Fibroblast of villous mesenchyme (primary cell): ENCODE measurements at regions not wholly inside any gene's neighbourhood (a gene's known extent, or its start where the extent isn't known, plus 50 kb on each side); places are given as distances from the start of the nearest gene placed in this dataset.

Source experiments
- DNase-seq: peaks from one replicate; pipeline ENCODE4 v3.0.0-alpha.2; 2010; ENCODE audit warnings: low read depth
- H3K4me3 ChIP-seq: 2 replicates; pipeline ENCODE4 v1.5.1; 2011; ENCODE audit warnings: low read depth, mild to moderate bottlenecking, low read length
- TF ChIP-seq, protein P1 (sequence below): IDR thresholded peaks from 2 replicates; pipeline ENCODE4 v1.5.1; 2012; ENCODE audit warnings: low read depth, mild to moderate bottlenecking, low read length; ENCODE audit not compliant: insufficient read depth

- TF ChIP-seq, protein P1, sequence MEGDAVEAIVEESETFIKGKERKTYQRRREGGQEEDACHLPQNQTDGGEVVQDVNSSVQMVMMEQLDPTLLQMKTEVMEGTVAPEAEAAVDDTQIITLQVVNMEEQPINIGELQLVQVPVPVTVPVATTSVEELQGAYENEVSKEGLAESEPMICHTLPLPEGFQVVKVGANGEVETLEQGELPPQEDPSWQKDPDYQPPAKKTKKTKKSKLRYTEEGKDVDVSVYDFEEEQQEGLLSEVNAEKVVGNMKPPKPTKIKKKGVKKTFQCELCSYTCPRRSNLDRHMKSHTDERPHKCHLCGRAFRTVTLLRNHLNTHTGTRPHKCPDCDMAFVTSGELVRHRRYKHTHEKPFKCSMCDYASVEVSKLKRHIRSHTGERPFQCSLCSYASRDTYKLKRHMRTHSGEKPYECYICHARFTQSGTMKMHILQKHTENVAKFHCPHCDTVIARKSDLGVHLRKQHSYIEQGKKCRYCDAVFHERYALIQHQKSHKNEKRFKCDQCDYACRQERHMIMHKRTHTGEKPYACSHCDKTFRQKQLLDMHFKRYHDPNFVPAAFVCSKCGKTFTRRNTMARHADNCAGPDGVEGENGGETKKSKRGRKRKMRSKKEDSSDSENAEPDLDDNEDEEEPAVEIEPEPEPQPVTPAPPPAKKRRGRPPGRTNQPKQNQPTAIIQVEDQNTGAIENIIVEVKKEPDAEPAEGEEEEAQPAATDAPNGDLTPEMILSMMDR: no peak
- DNase-seq: no peak
- H3K4me3 ChIP-seq: no peak overlapping the region
These were observed 353.2 kb upstream of the PLD5 start for GRCh38 chr1:242877743-242878142.

DNA sequence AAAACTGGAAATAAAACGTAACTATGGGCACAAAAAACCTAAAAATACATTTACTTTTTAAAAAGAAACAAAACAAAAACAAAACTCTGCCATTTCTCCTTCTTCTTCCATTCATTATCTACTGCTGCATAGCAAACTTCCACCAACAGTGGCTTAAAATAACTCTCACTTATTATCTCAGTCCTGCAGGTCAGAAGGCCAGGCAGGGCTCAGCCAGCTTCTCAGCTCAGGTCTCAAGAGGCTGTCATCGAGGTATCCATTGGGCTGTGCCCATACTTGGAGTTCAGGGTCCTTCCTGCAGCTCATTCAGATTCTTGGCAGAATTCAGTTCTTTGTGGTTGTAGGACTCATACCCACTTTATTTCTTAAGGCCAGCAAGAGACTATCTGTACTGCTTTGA lies 352.7 kb upstream of the PLD5 start:
- DNase-seq: no peak
- no peak overlapping the region for H3K4me3 ChIP-seq
- TF ChIP-seq, protein P1: no peak

DNA sequence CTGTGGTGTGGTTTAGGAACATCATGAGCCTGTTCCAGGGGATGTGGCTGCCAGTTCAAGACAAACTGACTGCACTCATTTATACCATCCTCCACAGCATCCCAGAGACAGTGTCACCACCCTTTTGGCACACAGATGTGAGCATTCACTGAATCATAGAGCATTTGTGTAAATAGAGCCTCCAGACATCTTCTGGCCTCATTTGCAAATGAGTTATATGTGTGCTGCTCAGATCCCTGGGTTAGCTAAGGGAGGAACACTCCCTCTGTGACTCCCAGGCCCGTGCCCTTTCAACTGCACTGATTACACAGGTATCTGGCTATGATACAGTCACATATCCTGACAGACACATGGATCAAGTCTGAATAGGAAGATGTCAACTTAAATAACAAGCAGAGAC lies 351.5 kb upstream of the PLD5 start:
- TF ChIP-seq, protein P1: no peak

GRCh38 chr1:242873661-242874060 lies 349.2 kb upstream of the PLD5 start:
- H3K4me3 ChIP-seq: no peak overlapping the region
- DNase-seq: no peak
- TF ChIP-seq, protein P1: no peak

More for the DNA sequence above, 351.5 kb upstream of the PLD5 start:
- H3K4me3 ChIP-seq: no peak overlapping the region
- no peak for DNase-seq

DNA sequence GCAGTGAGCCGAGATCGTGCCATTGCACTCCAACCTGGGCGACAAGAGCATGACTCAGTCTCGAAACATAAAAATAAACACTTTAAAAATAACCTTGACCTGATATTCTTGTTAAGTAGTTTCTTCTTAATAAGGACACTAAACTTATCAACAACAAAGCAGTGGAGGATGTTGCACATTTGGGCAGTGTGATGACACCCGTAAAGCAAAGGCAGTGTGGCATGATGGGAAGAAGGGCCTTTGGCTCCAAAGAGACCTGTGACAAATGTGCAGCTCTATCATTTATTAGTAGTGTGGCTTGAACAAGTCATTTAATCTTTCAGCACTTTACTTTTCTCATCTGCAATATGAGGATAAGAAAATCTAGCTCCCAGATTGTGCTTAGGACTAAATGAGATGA lies 348.0 kb upstream of the PLD5 start:
- TF ChIP-seq, protein P1: no peak
- no peak for DNase-seq
- H3K4me3 ChIP-seq: no peak overlapping the region

DNA sequence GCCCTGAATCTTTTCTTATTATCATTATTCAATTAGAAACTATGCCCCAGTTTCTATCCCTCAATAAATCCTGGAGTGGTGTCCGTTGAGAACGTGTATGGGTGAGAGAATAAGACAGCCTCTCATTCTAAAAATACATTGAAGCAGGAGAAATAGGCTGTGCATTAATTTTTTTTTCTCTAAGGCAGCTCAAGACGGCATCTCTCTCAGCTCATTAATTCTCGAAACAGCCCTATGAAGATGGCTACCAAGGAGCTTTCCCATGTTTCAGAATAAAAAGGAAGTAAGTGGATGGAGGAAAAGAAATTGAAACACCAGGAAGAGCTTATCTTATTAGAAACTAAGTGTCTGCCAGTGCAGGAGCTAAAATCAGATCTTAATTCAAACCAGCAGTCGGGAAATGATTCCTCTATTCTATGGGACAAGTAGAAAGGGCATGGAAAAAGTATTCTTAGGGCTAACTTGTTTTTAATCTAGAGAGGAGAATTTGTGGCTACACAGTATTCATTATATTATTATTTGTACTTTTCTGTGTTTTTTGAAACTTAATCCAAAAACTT lies 347.1 kb upstream of the PLD5 start:
- no peak overlapping the region for H3K4me3 ChIP-seq
- TF ChIP-seq, protein P1: no peak
- no peak for DNase-seq

DNA sequence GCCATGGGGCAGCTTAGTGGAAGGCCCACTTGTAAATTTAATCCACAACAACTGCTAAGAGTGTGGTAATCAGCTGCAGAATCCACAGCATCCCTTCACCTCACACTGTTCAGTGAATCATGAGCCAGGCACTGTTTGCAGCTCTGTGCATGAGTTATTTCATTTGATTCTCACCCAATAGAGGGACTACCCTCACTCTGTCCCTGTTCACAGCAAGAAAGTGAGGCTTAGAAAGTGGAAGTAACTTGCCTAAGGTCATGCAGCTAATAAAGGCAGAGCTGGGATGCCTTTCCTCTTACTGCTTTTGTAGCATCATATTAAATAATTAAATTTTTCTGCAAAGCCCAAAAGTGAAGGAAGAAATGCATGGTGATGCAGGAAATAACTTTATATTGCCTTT lies 346.5 kb upstream of the PLD5 start:
- no peak for DNase-seq
- no peak overlapping the region for H3K4me3 ChIP-seq

More for the DNA sequence above, 346.5 kb upstream of the PLD5 start:
- TF ChIP-seq, protein P1: no peak
